H9 (cell line): ENCODE measurements at regions not wholly inside any gene's neighbourhood (a gene's known extent, or its start where the extent isn't known, plus 50 kb on each side); places are given as distances from the start of the nearest gene placed in this dataset.

Experiments
- DNase-seq: peaks from one replicate; pipeline ENCODE4 v3.0.0-alpha.2; 2017
- H2AFZ ChIP-seq: one replicate; pipeline ENCODE4 v1.6.1; 2013; ENCODE audit warnings: mild to moderate bottlenecking, low read length, control low read depth, moderate library complexity
- H2AK5ac ChIP-seq: 2 replicates; pipeline ENCODE4 v1.6.1; 2013; ENCODE audit warnings: low read length, control low read depth, mixed read lengths; ENCODE audit not compliant: insufficient read length
- H2BK120ac ChIP-seq: one replicate; pipeline ENCODE4 v1.6.1; 2013; ENCODE audit warnings: low read depth, mild to moderate bottlenecking, low read length, control low read depth, inconsistent platforms; ENCODE audit not compliant: poor library complexity, severe bottlenecking
- H2BK12ac ChIP-seq: 2 replicates; pipeline ENCODE4 v1.6.1; 2013; ENCODE audit warnings: low read length, control low read depth, mixed read lengths, low read depth; ENCODE audit not compliant: insufficient read length
- H2BK15ac ChIP-seq: 2 replicates; pipeline ENCODE4 v1.6.1; 2013; ENCODE audit warnings: low read depth, low read length, control low read depth
- H2BK20ac ChIP-seq: one replicate; pipeline ENCODE4 v1.6.1; 2013; ENCODE audit warnings: low read depth, mild to moderate bottlenecking, low read length, control low read depth, inconsistent platforms; ENCODE audit not compliant: poor library complexity, severe bottlenecking
- H2BK5ac ChIP-seq: 2 replicates; pipeline ENCODE4 v1.6.1; 2013; ENCODE audit warnings: low read length, control low read depth, mixed read lengths; ENCODE audit not compliant: insufficient read length
- H3K14ac ChIP-seq: 2 replicates; pipeline ENCODE4 v1.6.1; 2013; ENCODE audit warnings: low read length, control low read depth; ENCODE audit not compliant: insufficient read depth
- H3K18ac ChIP-seq: 2 replicates; pipeline ENCODE4 v1.6.1; 2013; ENCODE audit warnings: low read depth, mild to moderate bottlenecking, mixed read lengths, low read length, control low read depth; ENCODE audit not compliant: insufficient read length
- H3K23ac ChIP-seq: 2 replicates; pipeline ENCODE4 v1.6.1; 2013; ENCODE audit warnings: low read length, control low read depth, mixed read lengths, low read depth; ENCODE audit not compliant: insufficient read length
- H3K23me2 ChIP-seq: 2 replicates; pipeline ENCODE4 v1.6.1; 2013; ENCODE audit warnings: low read depth, mild to moderate bottlenecking, mixed read lengths, low read length, control low read depth; ENCODE audit not compliant: insufficient read length, poor library complexity, severe bottlenecking
- H3K27ac ChIP-seq: 2 replicates; pipeline ENCODE4 v1.5.1; 2013; ENCODE audit warnings: low read length, control low read depth, mixed read lengths, low read depth; ENCODE audit not compliant: insufficient read length
- H3K27me3 ChIP-seq: 2 replicates; pipeline ENCODE4 v1.6.1; 2013; ENCODE audit warnings: low read length, control low read depth, inconsistent platforms; ENCODE audit not compliant: insufficient read depth
- H3K4ac ChIP-seq: 2 replicates; pipeline ENCODE4 v1.6.1; 2013; ENCODE audit warnings: low read depth, mild to moderate bottlenecking, control low read depth, inconsistent platforms, low read length, moderate library complexity
- H3K4me1 ChIP-seq: 2 replicates; pipeline ENCODE4 v1.6.1; 2013; ENCODE audit warnings: low read length, control low read depth, inconsistent platforms; ENCODE audit not compliant: insufficient read depth
- H3K4me2 ChIP-seq: 2 replicates; pipeline ENCODE4 v1.6.1; 2013; ENCODE audit warnings: low read length, control low read depth, mixed read lengths; ENCODE audit not compliant: insufficient read length, insufficient read depth
- H3K56ac ChIP-seq: 2 replicates; pipeline ENCODE4 v1.6.1; 2013; ENCODE audit warnings: low read depth, mild to moderate bottlenecking, mixed read lengths, low read length, control low read depth; ENCODE audit not compliant: insufficient read length
- H3K79me1 ChIP-seq: 2 replicates; pipeline ENCODE4 v1.6.1; 2013; ENCODE audit warnings: low read depth, mild to moderate bottlenecking, moderate library complexity, low read length, control low read depth, inconsistent platforms; ENCODE audit not compliant: insufficient read depth, poor library complexity, severe bottlenecking
- H3K79me2 ChIP-seq: 2 replicates; pipeline ENCODE4 v1.6.1; 2013; ENCODE audit warnings: low read length, control low read depth, inconsistent platforms; ENCODE audit not compliant: insufficient read depth
- H3K9ac ChIP-seq: 2 replicates; pipeline ENCODE4 v1.6.1; 2013; ENCODE audit warnings: low read length, control low read depth, mixed read lengths; ENCODE audit not compliant: insufficient read length; ENCODE audit errors: extremely low read depth
- H3K9me3 ChIP-seq: one replicate; pipeline ENCODE4 v1.6.1; 2013; ENCODE audit warnings: low read depth, low read length, inconsistent platforms; ENCODE audit not compliant: control insufficient read depth
- H3T11ph ChIP-seq: one replicate; pipeline ENCODE4 v1.6.1; 2013; ENCODE audit warnings: mild to moderate bottlenecking, low read length, control low read depth, inconsistent platforms
- H4K20me1 ChIP-seq: one replicate; pipeline ENCODE4 v1.6.1; 2013; ENCODE audit not compliant: control insufficient read depth, insufficient read length, insufficient read depth
- H4K5ac ChIP-seq: 2 replicates; pipeline ENCODE4 v1.6.1; 2013; ENCODE audit warnings: low read depth, mild to moderate bottlenecking, mixed read lengths, low read length, control low read depth; ENCODE audit not compliant: insufficient read length
- H4K8ac ChIP-seq: replicated peaks from 2 replicates; pipeline ENCODE4 v1.6.1; 2013; ENCODE audit warnings: low read length, control low read depth, mixed read lengths, low read depth; ENCODE audit not compliant: insufficient read length
- H4K91ac ChIP-seq: 2 replicates; pipeline ENCODE4 v1.6.1; 2013; ENCODE audit warnings: low read depth, mild to moderate bottlenecking, moderate library complexity, mixed read lengths, low read length, control low read depth; ENCODE audit not compliant: insufficient read length
- H3K27ac Mint-ChIP-seq, 3 experiments: 2 replicates in 2 of 3; 3 replicates in 1 of 3; pipeline ENCODE4 v1.8.0; 2020 to 2021; ENCODE audit warnings: mixed read lengths in 3 of 3, mild to moderate bottlenecking in 1 of 3, moderate library complexity in 1 of 3
- H3K27me3 Mint-ChIP-seq: 2 replicates; pipeline ENCODE4 v1.8.0; 2021; ENCODE audit warnings: low read depth, mild to moderate bottlenecking, moderate library complexity, mixed read lengths
- H3K36me3 Mint-ChIP-seq, 3 experiments: 2 replicates in 2 of 3; 3 replicates in 1 of 3; pipeline ENCODE4 v1.8.0; 2020 to 2021; ENCODE audit warnings: low read depth in 3 of 3, mixed read lengths in 3 of 3; ENCODE audit not compliant: insufficient read depth in 1 of 3
- H3K4me1 Mint-ChIP-seq, 2 experiments: 2 replicates each; pipeline ENCODE4 v1.8.0; 2020; ENCODE audit warnings: mixed read lengths in 2 of 2
- H3K4me3 Mint-ChIP-seq, 2 experiments: 2 replicates in 1 of 2; 3 replicates in 1 of 2; pipeline ENCODE4 v1.8.0; 2020 to 2021; ENCODE audit warnings: mild to moderate bottlenecking in 2 of 2, mixed read lengths in 2 of 2, moderate library complexity in 1 of 2
- H3K9me3 Mint-ChIP-seq, 2 experiments: 2 replicates in 1 of 2; 3 replicates in 1 of 2; pipeline ENCODE4 v1.8.0; 2020; ENCODE audit warnings: mild to moderate bottlenecking in 2 of 2, mixed read lengths in 2 of 2, moderate library complexity in 1 of 2
- WGBS: extraction: QIAGEN DNeasy Blood & Tissue Kit; methylation state at CpG from one replicate; pipeline ENCODE4 v1.1.7; 2013; ENCODE audit warnings: missing lambda C conversion rate, low lambda C conversion rate, mixed read lengths; ENCODE audit not compliant: insufficient read length; ENCODE audit errors: extremely low coverage; 5-methylcytosine and 5-hydroxymethylcytosine counted together
- TF ChIP-seq, protein P1 (sequence below): fragments of 200-600 bp; sonication (generic); conservative IDR thresholded peaks from 3 replicates; pipeline ENCODE4 v1.8.0; 2021; ENCODE audit warnings: antibody characterized with exemption, mild to moderate bottlenecking

DNA sequence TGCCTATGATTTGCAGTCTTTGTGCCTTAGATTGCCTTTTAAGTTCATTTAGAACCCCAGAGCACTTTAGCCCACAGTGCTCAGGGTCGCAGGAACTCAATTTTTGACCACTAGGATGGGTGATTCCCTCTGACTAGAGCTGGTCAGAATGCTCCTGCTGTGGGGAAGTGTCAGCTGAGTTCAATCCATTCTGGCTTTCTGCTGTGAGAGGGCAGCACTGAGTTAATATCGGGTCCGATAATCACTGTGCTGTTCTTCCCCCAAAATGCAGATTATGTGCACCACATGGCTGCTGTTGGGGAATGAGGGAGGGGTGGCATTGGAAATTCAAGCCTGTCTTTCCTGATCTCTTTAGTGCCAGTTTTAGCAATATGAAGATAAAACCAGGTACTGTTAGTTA is 886.4 kb downstream of the DNAJB9 start:
- TF ChIP-seq, protein P1, sequence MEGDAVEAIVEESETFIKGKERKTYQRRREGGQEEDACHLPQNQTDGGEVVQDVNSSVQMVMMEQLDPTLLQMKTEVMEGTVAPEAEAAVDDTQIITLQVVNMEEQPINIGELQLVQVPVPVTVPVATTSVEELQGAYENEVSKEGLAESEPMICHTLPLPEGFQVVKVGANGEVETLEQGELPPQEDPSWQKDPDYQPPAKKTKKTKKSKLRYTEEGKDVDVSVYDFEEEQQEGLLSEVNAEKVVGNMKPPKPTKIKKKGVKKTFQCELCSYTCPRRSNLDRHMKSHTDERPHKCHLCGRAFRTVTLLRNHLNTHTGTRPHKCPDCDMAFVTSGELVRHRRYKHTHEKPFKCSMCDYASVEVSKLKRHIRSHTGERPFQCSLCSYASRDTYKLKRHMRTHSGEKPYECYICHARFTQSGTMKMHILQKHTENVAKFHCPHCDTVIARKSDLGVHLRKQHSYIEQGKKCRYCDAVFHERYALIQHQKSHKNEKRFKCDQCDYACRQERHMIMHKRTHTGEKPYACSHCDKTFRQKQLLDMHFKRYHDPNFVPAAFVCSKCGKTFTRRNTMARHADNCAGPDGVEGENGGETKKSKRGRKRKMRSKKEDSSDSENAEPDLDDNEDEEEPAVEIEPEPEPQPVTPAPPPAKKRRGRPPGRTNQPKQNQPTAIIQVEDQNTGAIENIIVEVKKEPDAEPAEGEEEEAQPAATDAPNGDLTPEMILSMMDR, result peak; percentile 56
- no peak overlapping the region for H3K14ac ChIP-seq
- H3K23me2 ChIP-seq, result no peaks in the 10 kb centered on the region
- no peak overlapping the region for H3T11ph ChIP-seq
- no peaks in the 10 kb centered on the region for H3K79me1 ChIP-seq
- WGBS, result no CpG with 5 or more reads among the region's 3 CpGs
- no peak overlapping the region for H3K4me2 ChIP-seq
- H3K4me1 ChIP-seq, result no peaks in the 10 kb centered on the region; the same call in 1 of the 2 replicates
- H2BK20ac ChIP-seq, result no peak overlapping the region
- H2BK5ac ChIP-seq, result no peak overlapping the region
- H3K27ac ChIP-seq, result no peak overlapping the region
- no peak overlapping the region for H2AFZ ChIP-seq
- no peaks in the 10 kb centered on the region for H3K79me2 ChIP-seq
- H3K9ac ChIP-seq, result no peak overlapping the region
- H3K23ac ChIP-seq, result no peak overlapping the region
- no peaks in the 10 kb centered on the region for H3K27me3 ChIP-seq
- H3K9me3 ChIP-seq, result no peaks in the 10 kb centered on the region
- no peak overlapping the region for H2BK120ac ChIP-seq
- H3K27ac Mint-ChIP-seq, result no peak overlapping the region
- no peak overlapping the region for H3K18ac ChIP-seq
- peaks cover 6 to 8% of the 10 kb centered on the region in 2 experiments; a peak in 4 of 5 replicates for H3K9me3 Mint-ChIP-seq
- peaks cover 0 to 22% (median 5%) of the 10 kb centered on the region in 3 experiments; a peak in 5 of 7 replicates for H3K36me3 Mint-ChIP-seq
- DNase-seq, result peak; percentile 42
- H2BK12ac ChIP-seq, result no peak overlapping the region
- no peak overlapping the region for H4K5ac ChIP-seq
- H3K56ac ChIP-seq, result no peak overlapping the region
- no peaks in the 10 kb centered on the region for H3K4me1 Mint-ChIP-seq
- H4K20me1 ChIP-seq, result no peaks in the 10 kb centered on the region
- H4K91ac ChIP-seq, result no peak overlapping the region
- H4K8ac ChIP-seq, result no peak overlapping the region
- no peak overlapping the region for H2AK5ac ChIP-seq
- H3K4me3 Mint-ChIP-seq, result no peak overlapping the region
- H3K4ac ChIP-seq, result no peak overlapping the region
- no peaks in the 10 kb centered on the region for H3K27me3 Mint-ChIP-seq
- H2BK15ac ChIP-seq, result no peak overlapping the region
